ENCODE measurements at regions not wholly inside any gene's neighbourhood (a gene's known extent, or its start where the extent isn't known, plus 50 kb on each side); places are given as distances from the start of the nearest gene placed in this dataset.
A peak's percentile ranks its signal among the peaks of the same experiment; 100 is the strongest.
"Not testable (repeated sequence)": the region's sequence is repeated elsewhere in the genome, so short reads cannot be mapped to it uniquely, and the experiment has no call there.

GRCh38 chr5:62046191-62046590 lies 259.8 kb upstream of the KIF2A start:
- no peak for DNase-seq

DNA sequence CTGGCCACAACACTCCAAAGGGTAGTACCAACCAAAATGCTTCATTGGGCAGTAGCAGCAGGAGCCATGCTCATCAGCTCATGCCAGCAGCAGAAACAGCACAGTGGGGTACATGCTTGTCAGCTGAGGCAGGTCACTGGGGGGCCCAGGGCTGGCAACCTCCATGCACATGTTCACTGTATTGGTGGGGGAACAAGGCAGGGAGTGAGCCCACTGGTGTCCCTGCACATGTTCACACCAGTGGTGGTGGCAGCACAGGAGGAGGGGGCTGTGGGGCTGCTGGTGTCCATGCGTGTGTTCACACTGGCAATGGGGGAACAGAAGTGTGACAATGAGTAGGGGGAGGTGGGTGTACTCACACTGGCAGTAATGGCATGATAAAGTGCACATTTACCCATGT lies 254.3 kb upstream of the KIF2A start:
- no peak for DNase-seq

DNA sequence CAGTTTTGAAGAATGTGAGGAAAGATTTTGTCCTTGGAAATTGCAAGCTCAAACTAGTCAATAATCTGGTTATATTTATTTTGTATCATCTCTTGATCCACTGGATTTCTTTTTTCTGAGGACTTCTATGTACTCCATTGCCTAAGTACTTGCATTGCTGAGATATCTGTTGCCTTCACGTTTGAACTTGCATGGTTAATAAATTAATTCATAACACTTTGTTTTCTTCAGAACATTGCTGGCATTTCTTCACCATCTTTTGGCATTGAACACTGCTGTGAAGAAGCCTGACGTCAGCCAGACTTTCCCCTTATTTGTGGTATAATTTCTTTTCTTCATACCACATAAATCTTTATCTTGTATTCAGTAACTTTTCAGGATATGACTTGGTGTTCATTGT lies 246.0 kb upstream of the KIF2A start:
- no peak for DNase-seq

DNA sequence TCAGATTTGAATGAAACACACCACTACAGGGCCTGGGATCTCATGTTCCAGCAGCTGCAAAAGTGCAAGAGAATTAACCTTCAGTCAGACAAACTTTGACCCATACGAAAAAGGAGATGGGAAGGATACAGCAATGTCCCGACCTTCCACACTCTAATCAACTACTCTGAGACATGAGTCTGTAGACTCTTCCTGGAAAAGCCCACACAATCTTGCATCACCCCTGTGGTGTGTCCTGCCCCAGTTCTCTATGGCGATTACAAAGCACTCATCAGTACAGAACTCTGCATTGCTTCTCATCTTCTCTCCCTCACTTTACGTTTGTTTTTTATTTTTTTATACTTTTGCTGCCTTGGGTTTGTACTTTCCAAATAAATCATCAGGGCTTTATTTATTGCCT lies 241.0 kb upstream of the KIF2A start:
- no peak for DNase-seq

DNA sequence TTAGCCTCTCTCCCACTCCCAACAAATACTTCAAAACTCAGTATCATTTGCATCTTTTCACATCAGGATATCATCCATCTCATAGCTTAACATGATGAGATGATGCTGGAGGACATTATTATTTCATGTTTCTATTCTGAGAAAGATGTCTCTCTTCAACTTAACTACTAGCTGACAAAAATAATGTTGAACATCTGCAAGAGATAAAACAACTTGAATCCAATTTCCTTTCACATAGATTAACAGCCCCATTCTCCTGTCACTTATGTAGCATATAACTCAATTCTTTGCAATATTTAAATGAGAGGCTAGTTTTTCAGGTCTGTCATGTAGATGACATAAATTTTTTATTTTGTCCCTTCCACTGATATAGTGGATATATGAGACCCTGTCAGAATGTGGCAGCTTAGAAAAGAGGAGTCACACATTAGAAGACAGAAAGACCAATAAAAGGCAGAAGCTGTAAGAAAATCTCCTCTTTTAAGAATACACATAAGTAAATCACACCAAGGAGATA lies 239.2 kb upstream of the KIF2A start:
- DNase-seq = no peak

GRCh38 chr5:62068554-62068953 lies 237.5 kb upstream of the KIF2A start:
- no peak for DNase-seq

- DNase-seq = no peak
Observed at GRCh38 chr5:62077387-62077786, 228.6 kb upstream of the KIF2A start.

GRCh38 chr5:62077823-62078550 lies 228.0 kb upstream of the KIF2A start:
- DNase-seq = no peak

- DNase-seq = peak; percentile 92
Observed at GRCh38 chr5:62082370-62082801, 223.6 kb upstream of the KIF2A start.

- DNase-seq = no peak
Observed at GRCh38 chr5:62083247-62083646, 222.8 kb upstream of the KIF2A start.

DNA sequence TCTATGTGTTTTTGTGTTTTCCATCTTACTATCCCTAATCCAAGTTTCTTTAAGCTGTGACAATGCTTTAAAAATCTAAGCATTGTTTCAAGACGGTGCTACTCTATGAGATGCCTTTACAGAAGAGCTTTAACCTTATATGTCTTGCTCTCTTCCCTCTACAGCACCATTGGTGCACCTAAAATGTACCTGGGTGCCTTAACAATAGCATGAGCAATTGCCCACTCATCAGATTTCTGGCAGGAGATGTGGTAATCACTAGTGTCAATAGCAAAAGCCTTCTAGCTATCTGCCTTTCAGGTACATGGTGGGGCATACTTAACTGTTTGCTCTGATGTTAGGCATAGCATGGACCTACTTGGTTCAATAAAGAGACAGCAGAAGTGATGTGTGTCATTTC lies 222.3 kb upstream of the KIF2A start:
- no peak for DNase-seq

- DNase-seq = no peak
Observed at GRCh38 chr5:62084391-62084790, 221.6 kb upstream of the KIF2A start.

DNA sequence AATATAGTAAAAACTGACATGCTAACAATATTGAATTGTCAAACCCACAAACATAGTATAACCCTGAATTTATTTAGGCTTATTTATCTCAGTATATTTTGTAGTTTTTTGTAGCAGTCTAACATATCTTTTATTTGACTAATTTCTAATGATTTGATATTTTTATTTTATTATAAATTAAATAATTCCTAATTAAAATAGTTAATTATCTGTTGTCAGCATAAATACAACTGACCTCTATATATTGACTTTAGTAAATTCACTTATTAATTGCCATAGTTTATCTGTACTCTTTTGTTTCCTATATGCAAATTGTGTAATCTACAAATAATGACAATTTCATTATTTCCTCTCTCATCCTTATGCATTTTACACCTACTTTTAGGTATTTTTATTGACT lies 215.1 kb upstream of the KIF2A start:
- no peak for DNase-seq

GRCh38 chr5:62093411-62093810 lies 212.6 kb upstream of the KIF2A start:
- no peak for DNase-seq

DNA sequence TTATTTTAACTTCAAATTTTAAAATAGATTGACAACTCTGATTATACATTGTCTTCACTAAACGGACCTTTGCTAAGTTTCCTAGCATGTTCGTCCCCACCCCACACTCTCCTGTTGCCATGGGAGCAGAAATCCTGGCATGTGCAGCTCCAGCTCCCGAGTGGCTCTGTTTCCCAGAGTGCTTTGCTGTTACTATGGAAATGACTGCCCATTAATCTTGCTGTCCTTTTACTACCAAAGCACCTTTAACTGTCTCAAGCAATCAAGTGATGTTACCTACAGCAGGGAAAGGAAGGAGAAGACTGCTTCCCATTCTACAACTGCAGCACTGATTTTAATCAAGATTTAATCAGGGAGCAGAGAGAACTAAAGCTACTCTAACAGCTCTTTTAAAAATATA lies 212.0 kb upstream of the KIF2A start:
- DNase-seq = no peak

DNA sequence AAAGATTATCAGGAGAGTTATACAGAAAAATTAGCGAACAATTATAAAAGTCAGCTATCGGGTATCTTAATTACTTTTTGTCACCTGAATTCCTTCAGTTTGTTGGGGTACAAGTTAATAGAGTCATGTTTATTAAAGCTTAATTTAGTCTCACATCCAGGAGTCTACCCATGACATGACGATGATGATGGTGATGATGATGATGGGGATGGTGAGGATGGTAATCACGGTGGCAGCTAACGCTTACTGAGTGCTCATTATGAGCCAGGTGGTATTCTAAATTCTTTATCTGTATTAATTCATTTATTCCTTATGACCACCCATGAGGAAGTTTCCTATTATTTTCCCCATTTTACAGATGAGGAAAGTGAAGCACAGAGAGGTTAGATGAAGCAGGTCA lies 208.6 kb upstream of the KIF2A start:
- no peak for DNase-seq

- no peak for DNase-seq
Observed at GRCh38 chr5:62100201-62100600, 205.8 kb upstream of the KIF2A start.

GRCh38 chr5:62103863-62104262 lies 202.1 kb upstream of the KIF2A start:
- not testable (repeated sequence) for DNase-seq

GRCh38 chr5:62111428-62111827 lies 194.6 kb upstream of the KIF2A start:
- DNase-seq = no peak

DNA sequence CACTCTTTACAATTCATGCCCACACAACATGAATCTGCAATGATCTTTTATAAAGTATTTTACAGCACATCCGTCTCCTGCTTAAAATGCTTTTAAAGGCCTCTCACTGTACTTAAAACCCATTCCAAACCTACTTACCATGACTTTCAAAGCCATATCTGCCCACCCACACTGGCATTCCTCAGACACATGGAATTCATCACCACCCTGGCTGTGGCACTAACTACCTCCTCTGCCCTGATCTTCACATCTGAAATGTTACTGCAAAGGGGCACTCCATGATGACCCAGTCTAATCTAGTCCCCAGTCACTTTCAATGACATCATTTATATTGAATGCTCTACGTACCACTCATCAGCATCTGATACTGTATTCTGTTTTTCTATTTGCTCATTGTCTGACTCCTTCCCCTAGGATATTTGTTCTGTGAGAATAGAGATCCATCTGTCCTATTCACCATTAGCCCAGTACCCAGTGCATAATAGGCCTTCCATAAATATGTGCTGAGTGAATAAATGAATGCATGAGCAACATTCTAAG lies 193.2 kb upstream of the KIF2A start:
- no peak for DNase-seq

DNA sequence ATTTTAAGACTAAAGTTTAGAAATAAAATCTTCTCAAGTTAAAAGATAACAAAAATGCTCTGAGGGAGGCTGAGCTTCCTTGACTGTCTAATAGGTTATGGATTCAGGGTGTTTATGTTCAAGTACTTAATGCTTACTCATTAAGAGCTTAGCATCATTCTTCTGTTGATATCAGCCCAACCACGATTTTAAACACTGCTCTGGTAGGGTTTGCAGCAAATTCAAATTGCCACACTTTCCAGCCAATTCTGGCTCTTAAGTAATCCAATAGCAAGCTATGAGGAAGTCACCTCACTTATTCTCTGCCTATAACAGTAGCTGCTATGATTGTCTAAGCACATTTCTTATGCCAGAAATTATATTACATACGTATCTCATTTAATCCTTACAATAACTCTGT lies 191.0 kb upstream of the KIF2A start:
- DNase-seq = no peak

- DNase-seq = no peak
Observed at GRCh38 chr5:62124266-62124665, 181.7 kb upstream of the KIF2A start.

DNA sequence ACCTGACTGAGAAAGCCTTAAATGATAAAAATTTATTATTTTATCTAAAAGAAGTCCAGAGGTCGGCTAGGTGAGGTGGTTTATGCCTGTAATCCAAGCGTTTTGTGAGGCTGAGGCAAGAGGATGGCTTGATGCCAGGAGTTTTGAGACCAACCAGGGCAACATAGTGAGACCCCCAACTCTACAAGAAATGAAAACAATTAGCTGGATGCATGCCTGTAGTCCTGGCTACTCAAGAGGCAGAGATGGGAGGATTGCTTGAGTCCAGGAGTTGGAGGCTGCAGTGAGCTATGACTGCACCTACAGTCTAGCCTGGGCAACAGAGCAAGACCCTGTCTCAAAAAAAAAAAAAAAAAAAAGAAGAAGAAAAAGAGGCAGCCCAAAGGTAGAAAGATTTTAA lies 179.9 kb upstream of the KIF2A start:
- DNase-seq = no peak

GRCh38 chr5:62127098-62127736 lies 178.8 kb upstream of the KIF2A start:
- no peak for DNase-seq
